ENCODE measurements at regions not wholly inside any gene's neighbourhood (a gene's known extent, or its start where the extent isn't known, plus 50 kb on each side); places are given as distances from the start of the nearest gene placed in this dataset.
A peak's percentile ranks its signal among the peaks of the same experiment; 100 is the strongest.

- no peak for TF ChIP-seq POLR2AphosphoS5 (IDR thresholded peaks at IDR 0.05; ENCODE audit: low read depth, low read length)
- no peak for TF ChIP-seq REST (IDR thresholded peaks at IDR 0.05; ENCODE audit: insufficient read depth in 1 of 2, low read depth in 2 of 2, low read length in 1 of 2)
- TF ChIP-seq CTCF (IDR thresholded peaks at IDR 0.05) = no peak
- TF ChIP-seq TCF7L2 (IDR thresholded peaks at IDR 0.05; ENCODE audit: low read depth, low read length) = no peak
- TF ChIP-seq SIN3A (IDR thresholded peaks at IDR 0.05; ENCODE audit: borderline replicate concordance, insufficient read depth, low read depth, low read length) = no peak
- intact Hi-C loops (cut with micrococcal nuclease; ENCODE audit: unreplicated experiment) = no loop called here
- peak overlapping the region; percentile 87 for H3K27ac ChIP-seq (ENCODE audit: low read length)
- no peaks in the 10 kb centered on the region for H3K36me3 ChIP-seq (ENCODE audit: control insufficient read depth, insufficient read depth, low read length)
- peaks cover 29% of the 10 kb centered on the region for H3K4me1 ChIP-seq (ENCODE audit: control insufficient read depth, insufficient read depth, low read length)
- ATAC-seq (no peak), DNase-seq (ENCODE audit: low read depth, low spot score) (no peak)
- in situ Hi-C loops (cut with HindIII; ENCODE audit: low pct_unique_long_range_greater_than_20kb, low sequenced_read_pairs) = no loop called here
- no TSS peak for BruUV-seq (replicated peaks)
- no peak overlapping the region for H3K4me3 ChIP-seq (ENCODE audit: low read depth in 2 of 2, low read length in 2 of 2)
- H3K9me3 ChIP-seq (ENCODE audit: control insufficient read depth, insufficient read depth, low read depth, low read length) = no peaks in the 10 kb centered on the region
- POLR2A ChIA-PET = no interaction called here
- CTCF ChIA-PET = no interaction called here
- no peaks in the 10 kb centered on the region for H3K27me3 ChIP-seq (ENCODE audit: control insufficient read depth, insufficient read depth, low read length)
These were observed 141.8 kb upstream of the ERRFI1 start for GRCh38 chr1:8167936-8168335.

- in situ Hi-C loops (cut with HindIII; ENCODE audit: low pct_unique_long_range_greater_than_20kb, low sequenced_read_pairs) (no loop called here), intact Hi-C loops (cut with micrococcal nuclease; ENCODE audit: unreplicated experiment) (no loop called here)
- Histone ChIP-seq H3K27ac (ENCODE audit: low read length) (peak overlapping the region; percentile 87), H3K9me3 (ENCODE audit: control insufficient read depth, insufficient read depth, low read depth, low read length) (no peaks in the 10 kb centered on the region), H3K27me3 (ENCODE audit: control insufficient read depth, insufficient read depth, low read length) (no peaks in the 10 kb centered on the region), H3K36me3 (ENCODE audit: control insufficient read depth, insufficient read depth, low read length) (no peaks in the 10 kb centered on the region), H3K4me3 (ENCODE audit: low read depth in 2 of 2, low read length in 2 of 2) (no peak overlapping the region), H3K4me1 (ENCODE audit: control insufficient read depth, insufficient read depth, low read length) (peaks cover 22% of the 10 kb centered on the region)
- no peak for TF ChIP-seq CTCF (IDR thresholded peaks at IDR 0.05)
- TF ChIP-seq POLR2AphosphoS5 (IDR thresholded peaks at IDR 0.05; ENCODE audit: low read depth, low read length) = no peak
- TF ChIP-seq REST (IDR thresholded peaks at IDR 0.05; ENCODE audit: insufficient read depth in 1 of 2, low read depth in 2 of 2, low read length in 1 of 2) = no peak
- no peak for TF ChIP-seq SIN3A (IDR thresholded peaks at IDR 0.05; ENCODE audit: borderline replicate concordance, insufficient read depth, low read depth, low read length)
- TF ChIP-seq TCF7L2 (IDR thresholded peaks at IDR 0.05; ENCODE audit: low read depth, low read length) = no peak
- DNase-seq (ENCODE audit: low read depth, low spot score) (no peak), ATAC-seq (no peak)
- no TSS peak for BruUV-seq (replicated peaks)
- POLR2A ChIA-PET = no interaction called here
- CTCF ChIA-PET = no interaction called here
These were observed 140.3 kb upstream of the ERRFI1 start for GRCh38 chr1:8166406-8166805.
